Fibroblast of skin of right biceps (primary cell): ENCODE measurements at regions not wholly inside any gene's neighbourhood (a gene's known extent, or its start where the extent isn't known, plus 50 kb on each side); places are given as distances from the start of the nearest gene placed in this dataset.
"Not testable (repeated sequence)": the region's sequence is repeated elsewhere in the genome, so short reads cannot be mapped to it uniquely, and the experiment has no call there.

Experiments
- DNase-seq: peaks from one replicate; pipeline ENCODE4 v3.0.0-alpha.2; 2013

DNA sequence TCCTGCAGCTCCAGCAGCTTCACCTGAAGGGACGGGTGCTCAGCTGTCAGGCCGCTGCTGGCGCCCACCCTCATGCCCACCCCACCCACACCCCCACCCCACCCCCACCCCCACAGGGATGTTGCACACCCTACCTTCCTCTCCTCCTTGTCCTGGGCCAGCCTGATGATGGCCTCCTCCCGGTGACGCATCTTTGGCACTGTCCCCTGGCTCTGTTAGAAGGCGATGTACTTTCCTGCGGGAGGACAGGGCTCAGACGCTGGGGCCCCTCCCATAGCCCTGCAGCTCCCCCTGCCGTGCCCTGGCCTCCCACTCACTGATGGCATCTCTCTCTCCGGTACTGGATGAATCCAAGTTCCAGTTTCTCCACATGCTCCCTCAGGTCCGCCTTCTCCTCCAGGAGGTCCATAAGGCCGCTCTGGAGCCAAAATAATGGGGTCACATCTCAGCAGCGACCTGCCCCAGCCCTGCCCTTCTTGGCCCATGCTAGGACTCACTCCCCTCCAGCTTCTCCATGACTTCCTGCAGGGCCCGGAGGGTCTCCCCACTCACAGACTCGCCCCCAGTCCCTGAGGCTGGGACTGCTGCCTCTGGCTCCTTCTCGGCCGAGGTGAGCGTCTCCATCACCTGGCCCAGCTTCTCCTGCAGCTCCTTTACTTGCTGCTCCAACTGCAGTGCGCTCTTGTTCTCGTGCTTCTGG, 55.2 kb downstream of the GOLGA8B start:
- not testable (repeated sequence) for DNase-seq

DNA sequence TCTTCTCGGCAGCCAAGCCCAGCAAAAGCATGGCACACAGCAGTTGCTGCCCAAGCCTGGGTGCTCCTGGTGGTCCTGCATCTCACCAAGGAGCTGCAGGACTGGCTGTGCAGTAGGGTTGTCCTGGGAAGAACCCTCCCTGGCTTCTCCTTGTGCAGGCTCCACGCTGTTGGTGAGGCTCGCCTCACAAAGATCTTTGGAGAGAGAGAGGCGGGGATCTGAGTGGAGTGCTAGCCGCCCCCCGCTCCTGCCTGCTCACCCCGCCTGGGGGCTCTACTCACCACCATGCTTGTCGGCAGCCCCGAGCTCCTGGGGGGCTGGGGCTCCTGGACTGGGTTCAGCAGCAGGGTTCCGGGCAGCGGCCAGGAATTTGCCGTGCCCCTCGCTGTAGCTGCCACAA, 55.8 kb downstream of the GOLGA8B start:
- DNase-seq = not testable (repeated sequence)

- not testable (repeated sequence) for DNase-seq
These were observed 59.6 kb downstream of the GOLGA8B start for GRCh38 chr15:34523849-34524248.

GRCh38 chr15:34522601-34523000, 60.9 kb downstream of the GOLGA8B start:
- DNase-seq = not testable (repeated sequence)

GRCh38 chr15:34521802-34522485, 61.5 kb downstream of the GOLGA8B start:
- DNase-seq = not testable (repeated sequence)

DNA sequence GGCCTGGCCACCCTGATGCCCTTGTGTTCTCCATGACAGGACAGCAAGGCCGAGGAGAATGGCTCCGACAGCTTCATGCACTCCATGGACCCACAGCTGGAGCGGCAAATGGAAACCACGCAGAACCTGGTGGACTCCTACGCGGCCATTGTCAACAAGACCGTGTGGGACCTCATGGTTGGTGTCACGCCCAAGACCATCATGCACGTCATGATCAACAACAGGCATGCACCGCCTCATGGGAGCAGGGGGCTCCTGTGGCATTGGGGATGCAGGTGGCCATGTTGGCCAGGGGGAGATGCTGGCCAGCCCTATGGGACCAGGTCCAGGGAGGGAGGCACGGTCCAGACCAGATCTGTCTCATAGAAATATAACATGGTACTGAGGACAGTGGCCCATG, 62.9 kb downstream of the GOLGA8B start:
- no peak for DNase-seq

DNA sequence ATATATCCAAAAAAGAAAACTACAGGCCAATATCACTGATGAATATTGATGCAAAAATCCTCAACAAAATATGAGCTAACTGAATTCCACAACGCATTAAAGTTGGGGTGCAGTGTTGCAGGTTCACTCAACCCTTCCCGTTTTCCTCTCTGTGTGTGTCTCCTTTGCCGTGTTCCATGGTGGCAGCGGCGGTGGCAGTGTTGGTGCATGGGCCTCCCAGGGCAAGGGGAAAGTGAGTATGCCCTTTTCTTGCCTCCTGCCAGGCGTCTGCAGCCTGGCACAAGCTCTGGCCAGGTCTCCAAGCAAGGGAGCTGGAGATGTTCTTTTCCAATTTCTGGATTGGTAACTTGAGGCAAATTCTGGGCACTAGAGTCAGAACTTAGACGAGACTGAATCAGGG, 63.4 kb downstream of the GOLGA8B start:
- DNase-seq = not testable (repeated sequence)

GRCh38 chr15:34514251-34514670, 69.2 kb downstream of the GOLGA8B start:
- DNase-seq = peak; percentile 37

DNA sequence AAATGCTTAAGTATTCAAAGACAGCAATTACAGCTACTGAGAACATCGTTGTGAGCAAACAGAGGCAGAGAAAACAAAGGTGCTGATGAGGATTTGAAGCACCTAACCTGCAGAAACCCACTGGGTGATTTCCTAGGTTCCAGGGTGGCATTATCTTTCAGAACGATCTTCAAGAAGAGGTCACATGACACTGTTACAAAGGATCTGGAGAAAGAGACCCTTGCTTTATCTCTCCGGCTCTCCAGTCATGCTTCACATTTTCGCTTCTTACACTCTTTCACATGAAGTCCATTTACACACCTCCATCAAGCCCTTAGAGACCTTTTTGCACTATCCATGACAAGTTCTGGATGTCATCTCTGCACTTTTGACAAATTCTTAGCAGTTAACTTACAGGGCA, 70.8 kb downstream of the GOLGA8B start:
- DNase-seq = no peak

GRCh38 chr15:34501131-34501530, 63.5 kb upstream of the GOLGA8A start:
- DNase-seq = no peak

- DNase-seq = no peak
These were observed 58.8 kb upstream of the GOLGA8A start for GRCh38 chr15:34496207-34496995.

DNA sequence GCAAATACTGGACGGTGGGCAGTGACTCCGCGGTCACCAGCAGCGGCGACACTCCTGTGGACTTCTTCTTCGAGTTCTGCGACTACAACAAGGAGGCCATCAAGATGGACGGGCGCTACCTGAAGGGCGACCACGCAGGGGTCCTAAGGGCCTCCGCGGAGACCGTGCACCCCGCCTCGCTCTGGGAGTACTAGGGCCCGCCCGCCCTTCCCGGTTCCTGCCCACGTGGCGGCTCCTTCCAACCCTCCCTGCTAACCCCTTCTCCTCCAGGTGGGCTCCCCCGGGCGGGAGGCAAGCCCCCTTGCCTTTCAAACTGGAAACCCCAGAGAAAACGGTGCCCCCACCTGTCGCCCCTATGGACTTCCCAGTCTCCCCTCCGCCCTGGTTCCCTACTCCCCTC, 58.1 kb upstream of the GOLGA8A start:
- not testable (repeated sequence) for DNase-seq

DNA sequence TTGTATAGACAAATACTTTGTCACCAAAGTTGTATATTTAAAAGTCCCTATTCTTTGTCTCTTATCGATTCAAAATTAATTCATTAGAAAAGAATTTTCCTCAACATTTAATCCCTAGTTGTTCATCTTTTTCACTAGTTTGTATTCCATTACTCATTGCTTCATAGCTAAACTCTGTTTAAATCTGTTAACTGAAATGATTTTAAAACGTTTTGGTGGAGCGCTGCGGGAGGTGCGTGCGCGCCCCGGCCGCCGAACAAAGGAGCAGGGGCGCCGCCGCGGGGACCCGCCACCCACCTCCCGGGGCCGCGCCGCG, 56.4 kb upstream of the GOLGA8A start:
- no peak for DNase-seq

- no peak for DNase-seq
These were observed 55.4 kb upstream of the GOLGA8A start for GRCh38 chr15:34493001-34493400.

GRCh38 chr15:34491488-34491887, 53.9 kb upstream of the GOLGA8A start:
- not testable (repeated sequence) for DNase-seq

- no peak for DNase-seq
These were observed 53.0 kb upstream of the GOLGA8A start for GRCh38 chr15:34490417-34491193.

- DNase-seq = not testable (repeated sequence)
These were observed 51.7 kb upstream of the GOLGA8A start for GRCh38 chr15:34488973-34489959.
